MCF 10A (cell line): ENCODE measurements at regions not wholly inside any gene's neighbourhood (a gene's known extent, or its start where the extent isn't known, plus 50 kb on each side); places are given as distances from the start of the nearest gene placed in this dataset.

ENCODE experiments used
- BruUV-seq: library from RNA; stranded (reverse); fragments of 400-500 nt; replicated peaks from 2 replicates; lab custom pipeline; 2021; lab: Mats Ljungman, UMichigan
- CTCF ChIA-PET: fragments of 300-600 bp; sonication (Branson Sonifier 250); formaldehyde crosslinking; extraction: SDS; loops from one replicate; lab custom pipeline; 2021; ENCODE audit warnings: antibody characterized with exemption, inconsistent platforms; lab: Yijun Ruan, JAX
- POLR2A ChIA-PET: fragments of 300-600, 350-650 bp; sonication (Branson Sonifier 250); formaldehyde crosslinking; extraction: SDS; loops from one replicate; lab custom pipeline; 2020; ENCODE audit warnings: antibody characterized with exemption, inconsistent platforms; lab: Yijun Ruan, JAX
- DNase-seq: peaks from one replicate; pipeline ENCODE4 v3.0.0-alpha.2; 2018; ENCODE audit not compliant: unreplicated experiment
- H3K27ac Mint-ChIP-seq: one replicate; pipeline ENCODE4 v1.8.0; 2022; ENCODE audit warnings: mild to moderate bottlenecking, low read depth, mixed read lengths; ENCODE audit not compliant: unreplicated experiment
- H3K27me3 Mint-ChIP-seq: one replicate; pipeline ENCODE4 v1.8.0; 2022; ENCODE audit warnings: mixed read lengths; ENCODE audit not compliant: insufficient read depth, unreplicated experiment
- H3K36me3 Mint-ChIP-seq: one replicate; pipeline ENCODE4 v1.8.0; 2022; ENCODE audit warnings: mild to moderate bottlenecking, moderate library complexity, mixed read lengths; ENCODE audit not compliant: insufficient read depth, unreplicated experiment
- H3K4me1 Mint-ChIP-seq: one replicate; pipeline ENCODE4 v1.8.0; 2022; ENCODE audit warnings: mixed read lengths; ENCODE audit not compliant: insufficient read depth, unreplicated experiment
- H3K4me3 Mint-ChIP-seq: one replicate; pipeline ENCODE4 v1.8.0; 2022; ENCODE audit warnings: mild to moderate bottlenecking, moderate library complexity, mixed read lengths; ENCODE audit not compliant: unreplicated experiment
- H3K9me3 Mint-ChIP-seq: one replicate; pipeline ENCODE4 v1.8.0; 2022; ENCODE audit warnings: mixed read lengths; ENCODE audit not compliant: unreplicated experiment
- intact Hi-C: fragments of 100-400 bp; cut with micrococcal nuclease; formaldehyde crosslinking; loops from 2 replicates; pipeline ENCODE4 v1.14.1; 2022
- TF ChIP-seq, protein P1 (sequence below): fragments of 200-600 bp; IDR thresholded peaks from one replicate; pipeline ENCODE4 v1.8.0; 2022; ENCODE audit warnings: antibody characterized with exemption, mild to moderate bottlenecking; ENCODE audit not compliant: unreplicated experiment

DNA sequence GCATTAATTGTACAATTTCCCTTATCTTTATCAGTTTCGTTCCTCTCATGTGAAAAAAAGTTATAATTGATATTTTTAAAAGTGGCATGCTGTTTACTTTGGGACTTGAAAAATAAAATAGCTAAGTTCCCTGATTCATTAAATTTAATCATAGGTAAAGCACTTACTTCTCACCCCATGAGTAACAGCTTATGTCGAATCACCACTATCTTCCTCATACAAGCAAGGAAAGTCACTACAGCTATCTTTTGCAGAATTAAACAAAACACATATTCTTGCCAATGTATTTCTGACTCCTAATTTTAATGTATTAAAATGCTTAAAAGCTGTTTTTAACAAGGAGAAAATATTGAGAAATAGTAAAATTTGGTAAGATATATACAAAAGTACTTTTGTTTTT is 832.4 kb upstream of the PCDH10 start:
- CTCF ChIA-PET = interaction anchor here (0.7 kb wide), 1 partner anchor 19 kb away, joined by 3 read pairs; no protein-coding TSS in a partner anchor
- no peak for DNase-seq
- POLR2A ChIA-PET = no interaction called here
- Mint-ChIP-seq H3K4me1 (no peaks in the 10 kb centered on the region), H3K9me3 (peaks cover 7% of the 10 kb centered on the region), H3K4me3 (no peak overlapping the region), H3K27me3 (no peaks in the 10 kb centered on the region), H3K27ac (no peak overlapping the region), H3K36me3 (no peaks in the 10 kb centered on the region)
- no TSS peak for BruUV-seq
- TF ChIP-seq, protein P1, sequence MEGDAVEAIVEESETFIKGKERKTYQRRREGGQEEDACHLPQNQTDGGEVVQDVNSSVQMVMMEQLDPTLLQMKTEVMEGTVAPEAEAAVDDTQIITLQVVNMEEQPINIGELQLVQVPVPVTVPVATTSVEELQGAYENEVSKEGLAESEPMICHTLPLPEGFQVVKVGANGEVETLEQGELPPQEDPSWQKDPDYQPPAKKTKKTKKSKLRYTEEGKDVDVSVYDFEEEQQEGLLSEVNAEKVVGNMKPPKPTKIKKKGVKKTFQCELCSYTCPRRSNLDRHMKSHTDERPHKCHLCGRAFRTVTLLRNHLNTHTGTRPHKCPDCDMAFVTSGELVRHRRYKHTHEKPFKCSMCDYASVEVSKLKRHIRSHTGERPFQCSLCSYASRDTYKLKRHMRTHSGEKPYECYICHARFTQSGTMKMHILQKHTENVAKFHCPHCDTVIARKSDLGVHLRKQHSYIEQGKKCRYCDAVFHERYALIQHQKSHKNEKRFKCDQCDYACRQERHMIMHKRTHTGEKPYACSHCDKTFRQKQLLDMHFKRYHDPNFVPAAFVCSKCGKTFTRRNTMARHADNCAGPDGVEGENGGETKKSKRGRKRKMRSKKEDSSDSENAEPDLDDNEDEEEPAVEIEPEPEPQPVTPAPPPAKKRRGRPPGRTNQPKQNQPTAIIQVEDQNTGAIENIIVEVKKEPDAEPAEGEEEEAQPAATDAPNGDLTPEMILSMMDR = no peak
- intact Hi-C loops = no loop called here

DNA sequence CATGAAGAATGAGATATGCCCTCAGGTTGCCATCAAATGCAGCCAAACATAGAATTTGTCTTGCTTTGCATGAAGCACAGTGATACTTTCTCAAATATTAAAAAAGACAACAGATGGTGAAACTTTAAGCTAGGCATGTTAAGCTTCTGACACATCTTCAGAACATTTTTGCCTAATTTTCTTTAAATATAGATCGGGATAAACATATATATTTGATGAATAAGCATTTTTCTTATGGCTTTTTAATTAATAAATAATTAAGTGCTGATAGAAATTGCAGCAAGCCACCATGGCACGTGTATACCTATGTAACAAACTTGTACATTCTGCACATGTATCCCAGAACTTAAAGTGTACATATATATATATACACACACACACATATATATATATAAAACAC is 831.2 kb upstream of the PCDH10 start:
- Mint-ChIP-seq H3K27ac (no peak overlapping the region), H3K27me3 (no peaks in the 10 kb centered on the region), H3K9me3 (peaks cover 7% of the 10 kb centered on the region), H3K4me1 (no peaks in the 10 kb centered on the region), H3K36me3 (no peaks in the 10 kb centered on the region), H3K4me3 (no peak overlapping the region)
- intact Hi-C loops = no loop called here
- TF ChIP-seq, protein P1 = no peak
- no TSS peak for BruUV-seq
- DNase-seq = no peak
- CTCF ChIA-PET = no interaction called here
- POLR2A ChIA-PET = no interaction called here

DNA sequence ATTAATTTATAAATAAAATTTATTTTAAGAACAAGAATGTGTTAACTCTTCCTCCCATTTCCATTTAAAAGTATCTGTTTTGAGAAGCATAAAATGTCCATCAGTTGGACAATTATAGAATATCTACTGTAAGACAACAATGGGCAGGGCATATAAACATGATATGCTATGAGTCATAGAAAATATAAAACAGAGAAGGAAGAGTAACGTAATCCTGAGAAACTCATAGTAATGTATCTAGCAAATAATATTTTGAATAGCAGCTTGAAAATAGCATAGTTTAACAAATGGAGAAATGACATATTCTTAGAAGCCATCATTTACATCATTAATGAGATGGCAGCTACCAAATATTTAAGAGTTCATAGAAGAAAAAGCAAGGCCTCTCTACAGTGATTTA is 820.3 kb upstream of the PCDH10 start:
- no peak overlapping the region for H3K27ac Mint-ChIP-seq
- peaks cover 18% of the 10 kb centered on the region for H3K4me1 Mint-ChIP-seq
- no TSS peak for BruUV-seq
- TF ChIP-seq, protein P1 = no peak
- intact Hi-C loops = no loop called here
- no peaks in the 10 kb centered on the region for H3K36me3 Mint-ChIP-seq
- ChIA-PET CTCF (interaction anchor here (0.6 kb wide), 1 partner anchor 52 kb away, joined by 5 read pairs; no protein-coding TSS in a partner anchor), POLR2A (no interaction called here)
- DNase-seq = no peak
- H3K9me3 Mint-ChIP-seq = peaks cover 6% of the 10 kb centered on the region
- no peaks in the 10 kb centered on the region for H3K27me3 Mint-ChIP-seq
- H3K4me3 Mint-ChIP-seq = no peak overlapping the region

DNA sequence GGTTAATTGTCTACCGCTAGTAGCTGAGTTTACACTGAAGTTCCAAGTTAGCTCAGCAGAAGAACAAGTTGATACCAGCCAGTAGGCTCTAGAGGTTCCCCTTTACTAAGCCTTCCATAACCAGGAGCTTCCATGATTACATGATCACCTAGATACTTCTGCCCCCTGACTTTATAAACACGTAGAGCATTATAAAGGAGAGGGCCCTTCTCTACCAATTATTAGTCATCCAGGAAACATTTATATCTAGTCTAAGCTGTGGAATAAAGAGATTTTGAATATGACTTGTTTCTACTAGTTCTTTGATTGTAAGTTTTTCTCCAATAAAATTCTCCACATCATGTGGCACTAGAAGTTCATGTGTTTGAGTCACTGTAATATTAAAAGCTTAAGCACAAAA is 818.1 kb upstream of the PCDH10 start:
- peaks cover 6% of the 10 kb centered on the region for H3K9me3 Mint-ChIP-seq
- CTCF ChIA-PET = interaction anchor here (1.1 to 2.5 kb wide), 3 partner anchors 12 to 26 kb away, joined by 3 to 10 read pairs (median 3); no protein-coding TSS in a partner anchor

More for the DNA sequence above, 818.1 kb upstream of the PCDH10 start:
- no TSS peak for BruUV-seq
- Mint-ChIP-seq H3K4me1 (peaks cover 21% of the 10 kb centered on the region), H3K27ac (no peak overlapping the region), H3K27me3 (no peaks in the 10 kb centered on the region), H3K36me3 (no peaks in the 10 kb centered on the region), H3K4me3 (no peak overlapping the region)
- TF ChIP-seq, protein P1 = no peak
- intact Hi-C loops = no loop called here
- DNase-seq = no peak
- POLR2A ChIA-PET = no interaction called here
